ENCODE measurements at regions not wholly inside any gene's neighbourhood (a gene's known extent, or its start where the extent isn't known, plus 50 kb on each side); places are given as distances from the start of the nearest gene placed in this dataset.

DNA sequence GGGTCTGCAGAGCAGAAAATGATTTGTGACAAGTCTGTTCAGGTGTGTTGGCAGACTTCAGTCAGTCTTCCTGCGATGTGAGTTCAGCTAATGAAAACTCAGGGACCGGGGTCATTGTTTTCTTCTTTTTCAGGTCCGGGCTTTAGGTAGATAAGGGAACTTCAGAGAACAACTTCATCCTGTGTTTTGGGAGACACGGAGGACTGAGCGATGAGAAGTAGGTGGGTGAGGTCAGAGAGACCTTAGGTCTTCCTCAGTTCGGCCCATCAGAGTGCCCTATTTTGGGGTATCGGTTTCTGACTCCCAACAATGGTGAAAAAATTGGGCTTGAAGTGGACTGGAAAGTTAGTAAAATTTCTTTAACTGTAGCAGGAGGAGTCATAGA, 88.9 kb upstream of the ATF7IP2 start:
- no peaks in the 10 kb centered on the region for H4K20me1 ChIP-seq (ENCODE audit: control insufficient read depth, insufficient read depth, low read length, poor library complexity, severe bottlenecking)
- peak; percentile 9 for ATAC-seq (ENCODE audit: low read depth)
- Mint-ChIP-seq H3K27ac (peak overlapping the region; percentile 95), H3K4me3 (peak overlapping the region; percentile 75), H3K27me3 (no peaks in the 10 kb centered on the region), H3K9me3 (ENCODE audit: insufficient read depth) (peaks cover 3% of the 10 kb centered on the region), H3K4me1 (peaks cover 52% of the 10 kb centered on the region)
- H3K79me2 ChIP-seq (ENCODE audit: control insufficient read depth, insufficient read depth, low read length): no peaks in the 10 kb centered on the region
- H3K27me3 ChIP-seq (replicated peaks in 1 of 4; ENCODE audit: control extremely low read depth in 1 of 4, control insufficient read depth in 3 of 4, insufficient read depth in 4 of 4, low read length in 3 of 4): no peaks in the 10 kb centered on the region
- POLR2A ChIA-PET: no interaction called here
- H3K9me3 ChIP-seq (ENCODE audit: control extremely low read depth in 1 of 3, control insufficient read depth in 2 of 3, insufficient read depth in 1 of 3, low read length in 2 of 3): peaks cover 0 to 8% (median 6%) of the 10 kb centered on the region in 3 donors
- intact Hi-C loops (cut with micrococcal nuclease): loop anchor here (1.0 to 10.0 kb wide), 7 partner anchors 16 to 1202 kb away; partner anchors contain the start of genes ATF7IP2, HAPSTR1 and NUBP1
- peak overlapping the region in 4 of 5 experiments; percentile 27 to 61 (median 42) for H3K4me3 ChIP-seq (ENCODE audit: control extremely low read depth in 1 of 5, extremely low read depth in 1 of 5, insufficient read depth in 1 of 5, low read depth in 2 of 5, low read length in 4 of 5)
- peaks cover 38 to 47% of the 10 kb centered on the region in 2 donors for H3K4me1 ChIP-seq (ENCODE audit: control insufficient read depth in 2 of 2, insufficient read depth in 2 of 2, low read length in 2 of 2)
- WGBS (ENCODE audit: insufficient coverage): 9% methylated on average over 6 of the region's 7 CpGs
- CTCF ChIA-PET: interaction anchor here (0.6 to 7.6 kb wide), 5 partner anchors 18 to 212 kb away, joined by 3 to 53 read pairs (median 3); no protein-coding TSS in a partner anchor
- H3K4me2 ChIP-seq (replicated peaks; ENCODE audit: low read depth, low read length, poor library complexity, severe bottlenecking): peak overlapping the region; percentile 83
- DNase-seq: no peak
- TF ChIP-seq EZH2 (IDR thresholded peaks at IDR 0.05; ENCODE audit: borderline replicate concordance, insufficient read depth, low read depth, low read length, poor library complexity, severe bottlenecking): no peak
- TF ChIP-seq, protein P1, sequence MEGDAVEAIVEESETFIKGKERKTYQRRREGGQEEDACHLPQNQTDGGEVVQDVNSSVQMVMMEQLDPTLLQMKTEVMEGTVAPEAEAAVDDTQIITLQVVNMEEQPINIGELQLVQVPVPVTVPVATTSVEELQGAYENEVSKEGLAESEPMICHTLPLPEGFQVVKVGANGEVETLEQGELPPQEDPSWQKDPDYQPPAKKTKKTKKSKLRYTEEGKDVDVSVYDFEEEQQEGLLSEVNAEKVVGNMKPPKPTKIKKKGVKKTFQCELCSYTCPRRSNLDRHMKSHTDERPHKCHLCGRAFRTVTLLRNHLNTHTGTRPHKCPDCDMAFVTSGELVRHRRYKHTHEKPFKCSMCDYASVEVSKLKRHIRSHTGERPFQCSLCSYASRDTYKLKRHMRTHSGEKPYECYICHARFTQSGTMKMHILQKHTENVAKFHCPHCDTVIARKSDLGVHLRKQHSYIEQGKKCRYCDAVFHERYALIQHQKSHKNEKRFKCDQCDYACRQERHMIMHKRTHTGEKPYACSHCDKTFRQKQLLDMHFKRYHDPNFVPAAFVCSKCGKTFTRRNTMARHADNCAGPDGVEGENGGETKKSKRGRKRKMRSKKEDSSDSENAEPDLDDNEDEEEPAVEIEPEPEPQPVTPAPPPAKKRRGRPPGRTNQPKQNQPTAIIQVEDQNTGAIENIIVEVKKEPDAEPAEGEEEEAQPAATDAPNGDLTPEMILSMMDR (IDR thresholded peaks at IDR 0.05): no peak
- peak overlapping the region; percentile 99 to 100 for H3K27ac ChIP-seq (ENCODE audit: low read length in 2 of 2)
- peak overlapping the region; percentile 76 for H3K9ac ChIP-seq (ENCODE audit: low read length)
- H2AFZ ChIP-seq (ENCODE audit: insufficient read depth, low read depth, low read length, poor library complexity, severe bottlenecking): peak overlapping the region; percentile 71
- H3K36me3 ChIP-seq (replicated peaks in 1 of 2; ENCODE audit: control extremely low read depth in 1 of 2, control insufficient read depth in 1 of 2, extremely low read depth in 1 of 2, insufficient read depth in 2 of 2, low read length in 1 of 2): no peaks in the 10 kb centered on the region

DNA sequence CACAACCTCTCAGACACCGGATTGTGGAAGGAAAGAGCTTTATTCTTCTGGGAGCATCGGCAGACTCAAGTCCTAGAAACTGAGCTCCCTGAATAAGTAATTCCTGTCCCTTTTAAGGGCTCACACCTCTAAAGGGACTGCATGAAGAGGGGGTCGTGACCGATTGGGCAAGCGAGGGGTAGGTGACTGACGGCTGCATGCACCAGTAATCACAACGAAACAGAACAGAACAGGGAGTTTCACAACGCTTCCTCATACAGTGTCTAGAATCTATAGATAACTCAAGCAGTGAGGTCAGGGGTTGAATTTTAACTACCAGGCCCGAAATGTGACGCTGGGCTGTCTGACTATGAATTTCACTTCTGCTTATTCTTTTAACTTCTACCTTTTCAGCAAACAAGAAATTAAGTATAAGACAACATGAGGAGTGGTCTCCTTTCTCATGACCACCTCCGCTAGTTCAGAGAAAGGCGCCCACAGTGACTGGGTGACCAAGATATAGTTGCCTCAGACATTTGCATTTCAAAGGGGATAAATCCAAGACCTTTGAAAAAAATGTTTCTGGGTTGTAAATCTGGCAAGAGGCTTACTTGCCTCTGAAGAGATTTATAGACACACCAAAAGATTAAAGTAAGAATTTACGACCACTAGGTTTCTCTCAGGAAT, 88.4 kb upstream of the ATF7IP2 start:
- Histone ChIP-seq H3K4me1 (ENCODE audit: control insufficient read depth in 2 of 2, insufficient read depth in 2 of 2, low read length in 2 of 2) (peaks cover 38 to 43% of the 10 kb centered on the region in 2 donors), H3K4me3 (ENCODE audit: control extremely low read depth in 1 of 5, extremely low read depth in 1 of 5, insufficient read depth in 1 of 5, low read depth in 2 of 5, low read length in 4 of 5) (peak overlapping the region in 4 of 5 experiments; percentile 27 to 61 (median 42)), H3K27ac (ENCODE audit: low read length in 2 of 2) (peak overlapping the region; percentile 99 to 100), H3K9ac (ENCODE audit: low read length) (peak overlapping the region; percentile 76), H4K20me1 (ENCODE audit: control insufficient read depth, insufficient read depth, low read length, poor library complexity, severe bottlenecking) (no peaks in the 10 kb centered on the region), H3K27me3 (replicated peaks in 1 of 4; ENCODE audit: control extremely low read depth in 1 of 4, control insufficient read depth in 3 of 4, insufficient read depth in 4 of 4, low read length in 3 of 4) (no peaks in the 10 kb centered on the region), H3K79me2 (ENCODE audit: control insufficient read depth, insufficient read depth, low read length) (no peaks in the 10 kb centered on the region), H3K9me3 (ENCODE audit: control extremely low read depth in 1 of 3, control insufficient read depth in 2 of 3, insufficient read depth in 1 of 3, low read length in 2 of 3) (peaks cover 0 to 5% (median 3%) of the 10 kb centered on the region in 3 donors), H3K36me3 (replicated peaks in 1 of 2; ENCODE audit: control extremely low read depth in 1 of 2, control insufficient read depth in 1 of 2, extremely low read depth in 1 of 2, insufficient read depth in 2 of 2, low read length in 1 of 2) (no peaks in the 10 kb centered on the region), H3K4me2 (replicated peaks; ENCODE audit: low read depth, low read length, poor library complexity, severe bottlenecking) (peak overlapping the region; percentile 83), H2AFZ (ENCODE audit: insufficient read depth, low read depth, low read length, poor library complexity, severe bottlenecking) (peak overlapping the region; percentile 71)
- H3K27ac Mint-ChIP-seq: peak overlapping the region; percentile 95
- no peak for TF ChIP-seq EZH2 (IDR thresholded peaks at IDR 0.05; ENCODE audit: borderline replicate concordance, insufficient read depth, low read depth, low read length, poor library complexity, severe bottlenecking)
- TF ChIP-seq, protein P1 (IDR thresholded peaks at IDR 0.05): no peak
- intact Hi-C loops (cut with micrococcal nuclease): loop anchor here (1.0 to 10.0 kb wide), 7 partner anchors 15 to 1203 kb away; partner anchors contain the start of genes ATF7IP2, HAPSTR1 and NUBP1
- 0% methylated on average over 1 of the region's 13 CpGs for WGBS (ENCODE audit: insufficient coverage)
- DNase-seq (peak; percentile 90), ATAC-seq (ENCODE audit: low read depth) (peak; percentile 96)
- H3K27me3 Mint-ChIP-seq: no peaks in the 10 kb centered on the region
- peak overlapping the region; percentile 75 for H3K4me3 Mint-ChIP-seq
- CTCF ChIA-PET: interaction anchor here (0.6 to 7.6 kb wide), 9 partner anchors 11 to 212 kb away, joined by 3 to 53 read pairs (median 3); no protein-coding TSS in a partner anchor
- peaks cover 53% of the 10 kb centered on the region for H3K4me1 Mint-ChIP-seq
- POLR2A ChIA-PET: no interaction called here
- peaks cover 3% of the 10 kb centered on the region for H3K9me3 Mint-ChIP-seq (ENCODE audit: insufficient read depth)

Data from B cell (primary cell).